ENCODE measurements at regions not wholly inside any gene's neighbourhood (a gene's known extent, or its start where the extent isn't known, plus 50 kb on each side); places are given as distances from the start of the nearest gene placed in this dataset.

DNA sequence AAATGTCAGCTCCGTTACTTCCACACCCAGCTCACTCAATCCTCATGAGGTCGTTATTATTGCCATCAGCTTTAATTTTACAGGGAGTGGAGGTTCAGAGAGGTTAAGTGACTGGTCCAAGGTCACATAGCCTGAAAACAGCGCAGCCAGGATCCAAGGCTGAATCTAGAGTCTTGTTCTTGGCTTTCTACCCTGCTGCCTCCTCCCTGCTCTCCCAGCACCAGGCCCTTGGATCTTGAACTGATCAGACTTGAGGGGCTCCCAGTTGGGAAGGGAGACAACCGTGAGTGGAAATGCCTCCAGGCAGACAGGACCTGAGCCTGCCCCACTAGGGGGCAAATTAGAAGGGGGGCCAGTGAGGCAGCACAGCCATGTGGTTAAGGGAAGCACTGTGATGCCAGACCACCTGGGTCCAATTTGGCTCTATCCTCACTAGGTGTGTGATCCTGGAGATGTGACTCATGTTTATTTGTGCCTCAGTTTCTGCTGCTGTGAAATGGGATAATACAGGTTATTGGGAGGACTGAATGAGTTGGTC is 135.6 kb upstream of the PTPN1 start:
- no peak for DNase-seq (ENCODE audit: low read depth)

DNA sequence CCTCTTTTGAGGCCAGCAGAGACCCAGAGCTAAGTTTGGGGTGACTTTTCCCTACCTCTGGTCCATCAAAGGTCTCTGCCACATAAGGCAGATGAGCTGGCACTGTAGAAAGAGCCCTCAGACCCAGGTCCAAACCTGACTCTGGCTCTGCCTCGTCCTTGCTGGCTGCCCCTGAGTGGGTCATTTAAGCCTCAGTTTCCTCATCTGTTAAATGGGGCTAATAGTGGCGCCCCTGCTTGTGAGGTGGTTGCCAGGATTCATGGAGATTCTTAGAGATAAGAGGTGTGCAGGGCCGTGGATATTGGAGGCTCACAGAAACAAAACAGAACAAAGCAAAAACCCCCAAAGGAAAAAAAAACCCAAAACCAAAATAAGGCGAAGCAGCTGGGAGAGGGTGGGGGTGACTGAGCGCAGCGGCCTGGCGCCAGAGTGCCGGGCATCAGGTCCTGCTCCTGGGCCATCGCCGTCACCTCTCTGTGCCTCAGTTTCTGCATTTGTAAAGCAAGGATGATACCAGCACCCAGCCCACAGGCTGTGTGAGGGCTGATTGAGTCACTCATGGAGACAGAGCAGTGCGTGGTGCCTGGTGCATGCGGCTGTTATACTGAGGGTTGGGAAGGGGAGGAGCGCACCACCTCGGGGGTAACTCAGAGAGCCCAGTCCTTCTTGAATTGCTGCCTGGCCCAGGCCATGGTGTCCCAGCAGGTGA is 133.8 kb upstream of the PTPN1 start:
- DNase-seq (ENCODE audit: low read depth) = no peak

DNA sequence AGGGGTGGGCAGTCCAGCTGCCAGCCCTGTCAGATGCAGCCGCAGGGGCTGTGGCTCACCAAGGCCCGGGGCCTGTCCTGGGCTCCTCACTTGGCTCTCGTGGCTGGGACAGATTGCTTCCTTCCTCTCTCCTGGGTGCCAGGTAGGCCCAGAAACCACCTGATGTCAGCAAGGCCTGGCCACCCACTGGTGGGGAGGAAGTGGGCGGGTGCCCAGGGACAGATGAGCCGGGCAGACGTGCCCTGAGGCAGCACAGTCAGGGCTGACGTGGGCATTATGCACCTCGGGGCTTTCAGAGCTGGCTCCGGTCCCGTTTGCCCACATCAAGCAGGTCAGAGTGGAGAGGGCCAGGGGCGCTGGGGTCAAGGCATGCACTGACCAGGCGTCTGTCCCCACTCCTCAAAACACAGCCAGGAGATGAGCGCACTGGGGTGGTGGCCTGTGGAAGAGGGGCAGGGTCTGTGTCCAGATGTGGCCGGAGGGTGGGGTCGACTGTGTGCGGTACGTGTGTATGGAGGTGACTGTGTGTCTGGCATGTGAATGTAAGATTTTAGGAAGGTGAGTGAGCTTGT is 133.2 kb upstream of the PTPN1 start:
- no peak for DNase-seq (ENCODE audit: low read depth)

DNA sequence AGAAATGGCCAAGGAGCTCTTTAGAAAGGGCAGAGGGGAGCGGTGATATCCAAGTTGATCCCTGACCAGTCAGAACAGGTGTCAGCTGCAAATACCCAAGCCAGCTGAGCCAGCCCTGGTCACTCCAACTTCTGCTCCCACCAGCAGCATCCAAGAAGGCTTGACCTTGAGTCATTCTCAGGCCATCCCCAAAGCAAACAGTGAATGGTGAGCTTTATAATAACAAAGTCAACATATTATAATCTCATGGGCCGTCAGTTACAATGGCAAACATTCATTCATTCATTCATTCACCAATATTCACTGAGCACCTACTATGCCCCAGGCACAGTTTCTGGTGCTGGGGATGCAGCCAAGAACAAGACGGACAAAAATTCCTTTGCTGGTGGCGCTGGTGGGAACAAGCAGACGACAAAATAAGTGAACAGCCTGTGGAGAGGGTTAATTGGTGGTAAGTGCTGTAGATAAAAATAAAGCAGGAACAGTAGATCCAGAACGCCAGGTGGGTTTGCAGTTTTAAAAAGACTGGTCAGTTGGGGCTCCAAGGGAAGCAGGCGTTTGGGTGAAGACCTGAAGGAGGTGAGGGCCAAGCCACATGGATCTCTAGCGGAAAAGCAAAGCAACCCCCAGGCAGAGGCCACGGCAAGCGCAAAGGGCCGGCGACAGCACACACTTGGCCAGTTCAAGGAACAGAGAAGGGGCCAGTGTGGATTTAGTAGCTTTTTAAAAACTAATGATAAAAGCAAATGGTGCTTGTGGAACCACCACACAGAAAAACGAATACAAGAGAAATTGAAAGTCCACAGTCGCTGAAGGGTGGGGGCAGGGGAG is 131.8 kb upstream of the PTPN1 start:
- peak; percentile 77 for DNase-seq (ENCODE audit: low read depth)

DNA sequence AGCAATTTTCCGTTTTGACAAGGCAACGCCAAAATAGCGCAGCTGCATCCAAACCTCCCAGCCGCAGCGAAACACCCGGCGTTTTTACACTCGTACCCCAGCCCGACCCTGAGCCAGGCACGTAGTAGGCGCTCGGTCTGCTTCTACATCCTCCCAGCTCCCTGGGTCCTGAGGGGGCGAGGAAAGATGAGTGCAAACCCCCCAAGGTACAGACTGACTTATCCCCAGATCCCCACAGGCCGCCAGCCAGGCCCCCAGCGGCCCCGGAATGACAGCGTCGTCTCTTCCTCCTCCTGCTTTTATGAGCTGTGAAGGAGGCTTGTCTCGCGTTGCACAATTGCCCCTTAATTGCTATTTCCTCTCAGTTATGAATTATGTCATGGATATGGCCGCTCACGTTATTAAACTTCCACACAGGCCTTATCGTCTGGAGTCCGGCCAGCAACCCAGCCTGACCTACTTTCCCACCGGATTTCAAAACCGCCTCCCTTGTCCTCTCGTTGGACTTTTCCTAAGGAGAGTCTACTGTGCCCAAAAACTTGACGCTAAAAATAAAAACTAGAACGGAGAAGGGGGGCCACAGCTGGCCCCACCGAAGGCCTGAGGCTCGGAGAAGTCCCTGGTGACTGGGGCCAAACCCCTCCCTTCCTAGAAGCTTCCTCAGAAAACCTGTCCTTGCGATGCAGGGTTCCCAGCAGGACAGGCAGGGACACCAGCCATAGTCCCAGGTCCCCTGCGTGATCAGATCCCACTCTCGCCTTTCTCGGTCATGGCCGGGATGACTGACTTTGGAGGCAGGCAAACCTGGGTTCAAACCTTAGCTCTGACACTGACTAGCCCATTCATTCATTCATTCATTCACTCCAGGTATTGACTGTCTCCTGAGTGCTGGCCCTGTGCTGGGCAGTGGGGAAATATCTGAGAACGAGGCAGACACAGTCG is 130.9 kb upstream of the PTPN1 start:
- peak; percentile 48 for DNase-seq (ENCODE audit: low read depth)

DNA sequence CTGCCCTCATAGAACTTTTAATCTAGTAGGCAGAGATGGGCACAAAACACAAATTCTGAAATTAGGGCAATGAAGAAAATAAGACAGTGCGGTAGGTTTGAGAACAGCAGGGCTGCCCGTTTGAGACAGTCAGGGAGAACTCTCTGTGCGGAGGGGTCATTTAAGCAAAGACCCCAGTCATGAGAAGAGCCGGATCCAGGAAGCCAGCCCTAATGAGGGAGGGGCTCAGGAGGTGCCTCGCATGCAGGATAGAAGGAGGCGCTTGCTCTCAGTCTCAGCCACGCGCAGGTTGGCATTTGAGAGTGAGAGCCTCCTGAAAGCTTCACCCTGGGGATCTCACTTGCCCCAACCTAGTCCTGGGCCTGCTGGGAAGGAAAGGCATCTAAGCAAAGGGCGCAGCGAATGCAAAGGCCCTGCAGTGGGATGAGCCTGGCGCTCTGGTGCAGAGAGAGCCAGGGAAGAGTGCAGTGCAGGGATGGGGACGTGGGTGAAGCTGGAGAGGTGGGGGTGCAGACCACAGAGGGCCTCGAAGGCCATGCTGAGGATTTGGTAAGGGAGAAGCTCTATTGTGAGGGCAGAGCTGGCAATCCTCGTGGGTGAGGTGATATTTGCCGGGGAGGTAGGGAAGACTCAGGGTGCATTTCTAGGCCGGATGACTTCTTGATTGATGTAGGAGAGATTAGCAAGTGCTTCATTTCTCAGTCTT is 130.0 kb upstream of the PTPN1 start:
- no peak for DNase-seq (ENCODE audit: low read depth)

DNA sequence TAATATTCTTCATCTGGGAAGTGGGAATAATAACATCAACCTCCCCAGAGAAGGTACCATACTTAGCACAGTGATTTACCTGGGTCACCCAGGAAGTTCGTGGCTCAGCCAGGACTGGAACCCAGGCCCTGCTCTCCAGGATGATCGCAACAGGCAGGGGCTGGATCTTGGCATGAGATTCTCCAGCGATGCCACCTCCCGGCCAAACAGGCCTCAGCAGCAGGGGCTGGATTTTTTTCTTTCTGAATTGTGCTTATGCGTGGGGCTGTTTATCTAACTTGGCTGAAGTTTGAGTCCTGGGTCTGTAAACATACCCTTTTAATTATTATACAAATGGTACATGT is 129.5 kb upstream of the PTPN1 start:
- no peak for DNase-seq (ENCODE audit: low read depth)

DNA sequence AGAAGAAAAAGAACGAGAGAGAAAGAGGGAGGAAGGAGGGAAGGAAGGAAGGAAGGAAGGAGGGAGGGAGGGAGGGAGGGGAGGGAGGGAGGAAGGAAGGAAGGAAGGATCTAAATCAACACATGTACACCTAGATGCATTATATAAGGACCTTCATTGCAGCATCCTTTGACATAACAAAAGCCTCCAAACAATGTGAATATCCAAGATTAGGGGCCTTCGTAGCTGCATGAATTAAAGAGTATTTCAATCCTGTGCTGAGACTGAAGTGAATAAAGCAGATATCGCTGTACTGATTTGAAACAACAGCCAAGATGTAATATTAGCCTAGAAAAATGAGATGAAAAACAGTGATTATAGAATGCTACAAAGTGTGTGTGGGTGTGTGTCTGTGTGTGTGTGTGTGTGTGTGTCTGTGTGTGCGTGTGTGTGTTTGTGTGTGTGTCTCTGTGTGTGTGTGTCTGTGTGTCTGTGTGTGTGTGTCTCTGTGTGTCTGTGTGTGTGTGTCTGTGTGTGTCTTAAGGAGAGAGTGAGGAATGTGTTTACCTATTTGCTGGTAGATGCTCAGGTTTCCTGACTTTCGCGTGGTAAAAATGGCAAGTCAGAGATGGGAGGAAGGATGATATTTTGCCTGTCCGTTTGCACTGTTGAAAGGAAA is 129.0 kb upstream of the PTPN1 start:
- no peak for DNase-seq (ENCODE audit: low read depth)

DNA sequence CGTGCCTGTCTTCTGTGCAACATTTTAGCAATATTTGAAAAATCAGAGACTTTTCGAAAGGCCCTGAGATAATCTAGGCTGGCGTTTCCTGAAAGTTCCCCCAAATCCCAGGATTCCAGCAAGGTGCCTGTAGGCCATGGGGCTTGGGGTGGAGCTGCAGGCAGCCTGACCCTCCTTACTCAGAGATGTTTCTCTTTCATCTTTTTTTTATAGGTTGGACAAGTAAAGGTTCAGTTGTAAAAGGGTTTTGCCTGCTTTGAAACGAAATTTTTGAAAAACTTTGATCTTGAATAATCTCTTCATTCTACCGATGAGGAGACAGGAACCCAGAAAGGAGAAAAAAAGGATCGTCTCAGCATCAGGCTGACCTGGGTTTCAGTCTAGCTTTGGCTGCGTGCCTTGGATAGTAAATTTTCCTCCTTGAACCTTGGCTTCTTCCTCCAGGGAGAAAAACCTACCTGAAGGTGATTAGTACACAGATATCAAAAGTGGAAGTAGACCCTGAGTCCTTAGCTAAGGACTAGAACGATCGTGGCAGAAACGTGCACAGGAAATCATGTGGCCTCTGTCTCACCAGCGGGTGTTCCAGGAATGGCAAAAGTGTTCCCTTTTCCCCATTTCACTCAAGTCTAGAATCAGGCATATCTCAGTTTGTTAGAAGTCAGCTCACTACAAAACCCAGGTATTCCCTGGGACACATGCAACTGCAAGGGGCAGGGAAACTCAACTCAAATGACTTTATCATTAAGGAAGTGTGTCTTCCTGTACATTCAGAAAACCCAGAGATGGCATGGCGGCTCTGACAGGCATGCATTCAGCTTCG is 128.2 kb upstream of the PTPN1 start:
- DNase-seq (ENCODE audit: low read depth) = no peak

DNA sequence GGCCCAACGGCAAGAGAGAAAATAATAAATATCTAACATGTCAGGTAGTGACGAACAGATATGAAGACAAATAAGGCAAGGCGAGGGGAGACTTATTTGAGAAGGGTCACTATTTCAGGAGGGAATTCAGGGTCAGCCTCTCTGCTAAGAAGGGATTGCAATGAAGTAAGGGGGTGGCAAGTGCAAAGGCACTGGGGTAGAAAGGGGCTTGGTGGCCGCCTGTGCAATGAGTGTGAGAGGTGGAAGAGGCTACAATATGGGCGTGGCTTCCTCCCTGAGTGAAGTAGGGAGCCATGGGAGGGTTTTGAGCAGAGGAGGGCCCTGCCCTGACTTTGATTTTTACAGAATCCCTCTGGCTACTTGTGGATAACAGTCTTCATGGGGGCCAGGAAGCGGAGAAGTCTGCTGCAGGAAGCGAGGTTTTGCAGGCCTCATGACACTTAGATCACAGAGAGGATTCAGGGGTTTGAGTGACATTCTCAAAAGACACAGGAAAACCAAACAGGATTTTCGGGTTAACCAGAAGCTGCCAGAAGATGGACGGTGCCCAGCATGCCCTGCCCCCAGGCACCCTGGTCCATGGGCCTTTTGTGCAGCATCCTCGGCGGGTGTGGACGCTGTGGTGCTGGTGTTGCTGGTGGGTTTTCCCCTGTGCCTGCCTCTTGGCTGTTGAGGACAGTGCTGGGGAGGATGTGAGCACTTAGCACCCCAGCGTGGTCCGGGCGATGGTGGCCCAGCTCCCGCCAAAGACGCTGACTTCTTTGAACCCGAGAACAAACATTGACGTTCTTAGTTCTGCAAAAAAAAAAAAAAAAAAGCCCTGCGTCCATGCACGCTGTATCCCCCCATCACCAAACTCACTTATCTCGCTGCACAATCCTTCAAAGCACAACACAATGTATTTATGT is 124.2 kb upstream of the PTPN1 start:
- DNase-seq (ENCODE audit: low read depth) = no peak

DNA sequence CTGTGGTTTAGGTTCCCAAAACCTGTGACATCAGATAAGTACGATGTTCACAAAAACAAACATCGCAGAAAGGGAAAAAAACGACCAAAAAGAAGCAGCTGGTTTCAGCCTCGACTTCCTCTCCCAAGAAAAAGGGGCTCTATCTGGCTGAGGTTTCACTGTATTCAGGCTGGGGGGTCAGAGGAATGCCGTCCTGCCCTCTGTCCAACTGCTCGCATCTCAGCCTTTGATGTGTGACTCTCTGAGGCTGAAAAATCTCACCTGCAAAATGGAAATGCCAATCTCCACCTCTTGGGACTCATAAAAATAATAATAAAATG is 123.6 kb upstream of the PTPN1 start:
- DNase-seq (ENCODE audit: low read depth) = no peak

DNA sequence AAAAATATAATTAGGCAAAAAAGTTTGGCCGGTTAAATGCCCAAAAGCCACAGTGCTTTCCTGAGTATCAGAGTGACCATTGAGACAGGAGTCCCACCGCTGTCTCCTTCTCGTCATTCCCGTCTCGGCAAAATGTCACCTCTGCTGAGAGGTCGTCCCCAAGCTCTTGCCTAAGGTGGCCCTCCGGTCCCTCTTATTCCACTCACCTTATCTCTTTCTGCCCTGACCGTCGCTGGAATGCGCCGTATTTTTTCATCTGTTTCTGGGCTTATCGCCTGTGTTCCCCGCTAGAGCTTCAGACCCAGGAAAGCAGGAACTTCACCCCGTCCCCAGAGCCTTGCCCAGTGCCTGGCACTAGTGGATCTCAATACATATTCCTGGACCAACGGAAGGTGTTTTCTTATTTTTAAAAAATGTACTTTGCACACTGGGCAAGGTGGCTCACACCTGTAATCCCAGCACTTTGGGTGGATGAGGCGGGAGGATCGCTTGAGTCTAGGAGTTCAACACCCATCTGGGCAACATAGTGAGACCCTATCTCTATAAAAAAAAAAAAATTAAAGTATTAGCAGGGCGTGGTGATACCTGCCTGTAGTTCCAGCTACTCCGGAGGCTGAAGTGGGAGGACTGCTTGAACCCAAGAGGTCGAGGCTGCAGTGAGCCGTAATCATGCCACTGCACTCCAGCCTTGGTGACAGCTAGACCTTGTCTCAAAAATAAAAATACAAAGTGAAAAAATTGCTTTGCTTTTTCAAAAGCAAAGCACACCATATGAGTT is 122.8 kb upstream of the PTPN1 start:
- DNase-seq (ENCODE audit: low read depth) = no peak

DNA sequence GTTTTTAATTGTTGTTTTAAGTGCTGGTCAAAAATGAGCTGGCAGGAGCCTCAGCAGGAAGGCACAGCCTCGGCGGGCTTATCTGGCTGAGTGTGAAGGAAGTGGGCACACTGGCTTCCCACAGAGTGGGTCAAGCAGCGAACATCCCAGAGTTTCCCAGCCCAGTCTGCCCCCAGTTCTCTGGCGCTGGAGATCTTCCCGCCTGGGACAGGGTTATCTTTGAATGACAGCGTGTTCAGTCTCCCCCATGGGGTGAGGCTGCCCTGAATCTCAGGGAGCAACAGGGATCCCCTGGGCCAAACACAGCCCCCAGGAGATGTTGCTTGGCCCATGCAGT is 122.2 kb upstream of the PTPN1 start:
- DNase-seq (ENCODE audit: low read depth) = peak; percentile 63

DNA sequence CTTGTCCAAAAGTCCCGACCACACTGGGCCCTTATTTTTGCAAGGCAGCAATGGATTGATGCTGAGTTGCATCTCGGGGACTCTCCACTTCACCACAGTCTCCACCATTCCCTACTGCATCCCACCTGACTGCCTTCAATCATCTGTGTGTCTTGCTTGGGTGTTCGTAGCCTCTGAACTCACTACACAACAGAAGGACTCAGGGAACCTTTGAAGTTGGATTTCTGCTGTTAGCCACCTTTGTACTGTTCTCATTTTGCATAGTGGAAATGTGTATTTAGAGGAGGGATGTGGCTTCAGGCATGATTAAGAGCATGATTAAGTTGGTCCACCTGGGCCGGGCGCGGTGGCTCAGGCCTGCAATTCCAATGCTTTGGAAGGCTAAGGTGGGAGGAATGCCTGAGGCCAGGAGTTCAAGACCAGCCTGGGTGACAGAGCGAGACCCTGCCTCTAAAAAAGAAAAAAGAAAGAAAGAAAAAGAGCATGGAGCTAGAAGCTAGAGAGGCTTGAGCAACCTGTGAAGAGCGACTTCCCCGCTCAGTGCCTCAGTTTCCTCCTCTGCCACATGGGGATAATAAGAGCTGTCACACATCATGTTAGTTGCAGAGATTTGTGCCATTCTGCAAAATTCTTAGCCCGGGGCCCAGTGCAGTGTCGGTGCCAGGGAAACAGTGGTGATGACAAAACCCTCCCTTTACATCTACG is 121.3 kb upstream of the PTPN1 start:
- DNase-seq (ENCODE audit: low read depth) = no peak

DNA sequence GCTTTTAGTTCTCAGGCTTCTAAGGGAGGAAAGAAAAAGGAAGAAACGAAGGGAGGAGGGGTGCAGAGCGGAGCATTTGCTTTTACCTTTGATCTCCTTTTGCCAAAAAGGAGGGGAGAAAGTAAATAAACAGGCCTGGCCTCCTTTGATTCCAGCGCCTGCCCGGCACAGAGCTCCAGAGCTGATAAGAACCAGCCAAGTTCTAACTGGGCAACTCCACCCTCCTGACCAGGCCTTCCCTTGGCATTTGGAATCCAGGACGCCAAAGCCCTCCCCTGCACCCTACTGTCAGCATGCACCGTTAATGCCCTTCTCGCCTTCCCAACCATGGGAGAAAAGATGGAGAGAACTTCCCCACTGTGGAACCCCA is 120.8 kb upstream of the PTPN1 start:
- DNase-seq (ENCODE audit: low read depth) = no peak

DNA sequence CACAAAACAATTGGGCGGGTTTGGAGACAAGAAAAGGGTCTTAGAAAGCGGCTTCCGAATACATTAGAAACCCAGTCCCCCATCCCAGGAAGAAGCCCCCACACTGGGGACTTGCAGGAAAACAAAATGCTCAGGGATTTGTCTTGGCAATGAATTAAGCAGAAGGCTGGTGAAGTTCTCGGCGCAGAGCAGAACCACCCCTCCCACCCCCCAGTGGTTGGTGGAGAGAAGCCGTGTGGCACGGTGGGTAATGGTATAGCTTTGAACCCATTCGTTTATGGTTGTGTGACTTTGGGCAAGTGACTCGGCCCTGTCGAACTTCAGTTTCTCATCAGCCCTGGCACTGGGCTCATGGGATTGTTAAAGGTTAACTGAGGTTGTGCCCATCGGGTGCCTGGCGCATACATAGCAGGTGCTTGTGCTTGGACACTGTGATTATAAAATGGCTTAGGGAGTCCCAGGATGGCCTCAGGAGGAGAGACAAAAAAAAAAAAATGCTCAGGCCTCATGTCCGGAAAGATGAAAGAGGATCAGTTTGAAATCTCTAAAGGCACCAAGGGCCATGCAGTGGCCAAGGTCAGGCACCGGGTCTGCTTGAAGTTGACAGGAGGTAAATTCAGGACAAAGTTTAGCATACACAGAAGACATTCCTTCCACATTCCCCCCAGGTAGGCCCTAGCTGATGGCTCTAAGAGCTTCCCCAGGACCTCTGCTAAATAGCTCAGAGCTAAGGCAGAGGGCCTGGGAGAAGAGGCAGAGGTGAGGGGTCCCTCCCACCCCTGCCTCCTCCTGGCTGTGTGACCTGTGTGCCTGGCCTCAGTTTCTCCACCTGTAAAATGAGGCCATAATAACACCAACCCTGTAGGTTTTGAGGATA is 120.1 kb upstream of the PTPN1 start:
- no peak for DNase-seq (ENCODE audit: low read depth)
